Natural killer cell (primary cell): ENCODE measurements at regions not wholly inside any gene's neighbourhood (a gene's known extent, or its start where the extent isn't known, plus 50 kb on each side); places are given as distances from the start of the nearest gene placed in this dataset.

Source experiments
- ATAC-seq, 3 donors: fragments of 150-1000 bp in 2 of 3; fragments of 200-7000 bp in 1 of 3; cut with Tn5 transposase; 1 replicate in 1 of 3; 2 replicates in 2 of 3; pipeline ENCODE4 v1.10.0; 2021; ENCODE audit warnings: mild to moderate bottlenecking in 2 of 3, moderate library complexity in 2 of 3
- DNase-seq, 2 donors: peaks; one replicate each; pipeline versions ENCODE4 v3.0.0 to v3.0.0-alpha.2; 2013 to 2021; ENCODE audit warnings: mixed read lengths in 1 of 2
- H3K27ac ChIP-seq: one replicate; pipeline ENCODE4 v1.5.1; 2013; ENCODE audit warnings: mild to moderate bottlenecking, low read length
- H3K27me3 ChIP-seq: one replicate; pipeline ENCODE4 v1.6.1; 2013; ENCODE audit warnings: low read length; ENCODE audit not compliant: control insufficient read depth, insufficient read depth
- H3K36me3 ChIP-seq: one replicate; pipeline ENCODE4 v1.6.1; 2013; ENCODE audit warnings: low read length; ENCODE audit not compliant: control insufficient read depth, insufficient read depth
- H3K4me1 ChIP-seq: one replicate; pipeline ENCODE4 v1.6.1; 2013; ENCODE audit warnings: low read length; ENCODE audit not compliant: control insufficient read depth, insufficient read depth
- H3K4me3 ChIP-seq: one replicate; pipeline ENCODE4 v1.5.1; 2013; ENCODE audit warnings: low read length
- H3K9me3 ChIP-seq: one replicate; pipeline ENCODE4 v1.6.1; 2013; ENCODE audit warnings: low read length; ENCODE audit not compliant: control insufficient read depth, insufficient read depth
- H3K27ac Mint-ChIP-seq, 2 donors: one replicate each; pipeline ENCODE4 v1.8.0; 2022; ENCODE audit warnings: mild to moderate bottlenecking in 2 of 2, mixed read lengths in 2 of 2, moderate library complexity in 1 of 2
- H3K27me3 Mint-ChIP-seq, 2 donors: one replicate each; pipeline ENCODE4 v1.8.0; 2022; ENCODE audit warnings: low read depth in 2 of 2, mixed read lengths in 2 of 2
- H3K36me3 Mint-ChIP-seq: one replicate; pipeline ENCODE4 v1.8.0; 2022; ENCODE audit warnings: mixed read lengths
- H3K4me1 Mint-ChIP-seq, 2 donors: one replicate each; pipeline ENCODE4 v1.8.0; 2022; ENCODE audit warnings: mixed read lengths in 2 of 2
- H3K4me3 Mint-ChIP-seq: one replicate; pipeline ENCODE4 v1.8.0; 2022; ENCODE audit warnings: mild to moderate bottlenecking, moderate library complexity, mixed read lengths
- H3K9me3 Mint-ChIP-seq, 2 donors: one replicate each; pipeline ENCODE4 v1.8.0; 2022; ENCODE audit warnings: mixed read lengths in 2 of 2
- CTCF ChIP-seq: fragments of 200-600 bp; IDR thresholded peaks from one replicate; pipeline ENCODE4 v1.8.0; 2022; ENCODE audit warnings: antibody characterized with exemption
- WGBS: methylation state at CpG from one replicate; pipeline ENCODE4 v1.1.7; 2013; ENCODE audit warnings: missing lambda C conversion rate; ENCODE audit not compliant: insufficient coverage; 5-methylcytosine and 5-hydroxymethylcytosine counted together
- intact Hi-C: fragments of 100-400 bp; cut with micrococcal nuclease; formaldehyde crosslinking; loops from one replicate; pipeline ENCODE4 v1.14.2; 2022

DNA sequence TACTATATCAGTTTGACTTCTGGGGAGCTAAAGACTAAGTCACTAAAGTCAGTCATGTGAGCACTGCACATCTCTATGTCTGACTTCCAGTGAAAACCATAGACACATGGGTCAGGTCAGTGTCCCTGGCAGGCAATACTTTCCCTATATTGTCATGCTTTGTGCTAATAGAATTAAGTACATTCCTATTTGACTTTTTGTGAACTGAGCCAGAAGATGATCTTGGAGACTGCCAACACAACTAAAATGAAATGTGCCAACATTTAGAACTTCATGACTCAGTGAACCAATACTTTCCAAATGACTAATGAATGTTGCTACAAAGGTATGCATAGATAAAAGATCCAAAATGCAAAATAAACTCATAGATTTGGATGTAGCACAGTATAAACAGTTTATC lies 820.8 kb upstream of the FAM98A start:
- intact Hi-C loops, result no loop called here
- Histone ChIP-seq H3K27ac (no peak overlapping the region), H3K4me3 (no peak overlapping the region), H3K36me3 (no peaks in the 10 kb centered on the region), H3K9me3 (no peaks in the 10 kb centered on the region), H3K27me3 (no peaks in the 10 kb centered on the region), H3K4me1 (no peaks in the 10 kb centered on the region)
- H3K9me3 Mint-ChIP-seq, result peaks cover 19 to 20% of the 10 kb centered on the region in 2 donors
- no peaks in the 10 kb centered on the region for H3K4me1 Mint-ChIP-seq
- DNase-seq (no peak), ATAC-seq (no peak)
- no peaks in the 10 kb centered on the region for H3K27me3 Mint-ChIP-seq
- TF ChIP-seq CTCF, result no peak
- H3K4me3 Mint-ChIP-seq, result no peak overlapping the region
- H3K36me3 Mint-ChIP-seq, result peaks cover 7% of the 10 kb centered on the region
- no peak overlapping the region for H3K27ac Mint-ChIP-seq

DNA sequence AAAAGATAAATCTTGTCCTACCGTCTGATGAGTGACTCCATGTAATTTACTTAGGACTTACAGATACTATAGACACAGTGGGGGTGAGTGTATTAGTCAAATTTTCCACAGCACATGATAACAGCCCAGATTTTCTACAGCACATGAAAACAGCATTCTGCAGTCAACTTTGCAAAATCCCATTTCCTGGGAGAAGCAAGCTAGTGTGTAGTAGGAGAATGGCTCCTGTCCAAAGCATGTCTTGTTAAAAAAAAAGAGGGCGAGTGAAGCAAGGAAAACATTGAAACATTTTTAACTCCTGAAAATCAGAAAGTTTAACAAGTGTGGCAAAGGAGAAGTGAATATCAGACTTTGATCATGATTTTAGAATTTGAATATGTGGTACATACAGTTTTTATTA lies 817.8 kb upstream of the FAM98A start:
- 96% methylated on average over 2 of the region's 2 CpGs for WGBS
- no peak for TF ChIP-seq CTCF
- intact Hi-C loops, result no loop called here

DNA sequence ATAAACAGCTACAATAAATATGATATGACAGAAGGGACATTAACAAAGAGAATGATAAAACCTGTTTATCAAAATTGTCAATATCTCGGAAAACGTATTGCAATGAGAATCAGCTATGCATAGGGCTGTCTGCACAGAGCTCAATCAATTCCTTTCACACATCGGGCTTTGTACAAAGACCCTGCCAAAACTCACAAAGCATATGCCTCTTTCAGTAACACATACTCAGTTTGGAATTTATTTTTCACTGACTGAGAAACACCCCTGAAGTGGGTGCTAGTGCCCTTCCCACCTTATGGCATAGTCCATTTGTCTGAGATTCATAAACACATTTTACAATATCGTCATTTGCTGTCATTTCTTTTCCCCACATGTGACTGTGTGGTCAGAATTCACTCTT lies 815.8 kb upstream of the FAM98A start:
- no peaks in the 10 kb centered on the region for H3K4me1 Mint-ChIP-seq
- no peak for ATAC-seq
- H3K27me3 ChIP-seq, result no peaks in the 10 kb centered on the region
- no peaks in the 10 kb centered on the region for H3K4me1 ChIP-seq
- no peak for DNase-seq
- no peaks in the 10 kb centered on the region for H3K36me3 Mint-ChIP-seq
- intact Hi-C loops, result no loop called here
- H3K27ac ChIP-seq, result no peak overlapping the region
- no peak overlapping the region for H3K4me3 ChIP-seq
- no peaks in the 10 kb centered on the region for H3K36me3 ChIP-seq
- H3K9me3 ChIP-seq, result no peaks in the 10 kb centered on the region
- peaks cover 10% of the 10 kb centered on the region in 2 donors for H3K9me3 Mint-ChIP-seq
- TF ChIP-seq CTCF, result no peak
- H3K4me3 Mint-ChIP-seq, result no peak overlapping the region
- whole genome bisulfite sequencing, result 85% methylated on average over 4 of the region's 4 CpGs
- H3K27me3 Mint-ChIP-seq, result no peaks in the 10 kb centered on the region
- H3K27ac Mint-ChIP-seq, result no peak overlapping the region

More for the DNA sequence above, 817.8 kb upstream of the FAM98A start:
- Histone ChIP-seq H3K27ac (no peak overlapping the region), H3K36me3 (no peaks in the 10 kb centered on the region), H3K4me3 (no peak overlapping the region), H3K27me3 (no peaks in the 10 kb centered on the region), H3K4me1 (no peaks in the 10 kb centered on the region), H3K9me3 (no peaks in the 10 kb centered on the region)
- Mint-ChIP-seq H3K36me3 (no peaks in the 10 kb centered on the region), H3K27me3 (no peaks in the 10 kb centered on the region), H3K27ac (no peak overlapping the region), H3K4me1 (no peaks in the 10 kb centered on the region), H3K9me3 (peaks cover 11 to 12% of the 10 kb centered on the region in 2 donors), H3K4me3 (no peak overlapping the region)
- ATAC-seq, result no peak
- DNase-seq, result no peak

DNA sequence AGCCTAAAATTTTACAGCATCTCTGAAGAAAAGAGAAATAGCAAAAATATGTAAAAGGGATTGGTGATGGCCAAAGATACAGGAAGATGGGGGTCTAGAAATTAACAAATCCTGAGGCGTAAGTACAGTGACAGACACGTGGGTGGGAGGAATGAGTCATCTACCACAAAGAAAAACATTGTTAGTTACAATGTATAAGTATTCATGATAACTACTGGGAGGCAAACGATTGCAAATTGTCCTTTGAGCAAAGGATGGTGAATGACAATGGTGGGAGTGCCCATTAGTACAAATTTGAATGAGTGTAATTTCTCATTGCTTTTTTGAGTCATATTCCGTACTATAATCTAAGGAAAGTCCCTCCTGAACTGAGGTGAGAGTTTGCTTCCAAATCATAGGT lies 809.0 kb upstream of the FAM98A start:
- TF ChIP-seq CTCF, result no peak
- 69% methylated on average over 4 of the region's 4 CpGs for WGBS
- no peaks in the 10 kb centered on the region for H3K27me3 ChIP-seq

More for the DNA sequence above, 809.0 kb upstream of the FAM98A start:
- no peaks in the 10 kb centered on the region for H3K4me1 ChIP-seq
- ATAC-seq (no peak), DNase-seq (no peak)
- no peaks in the 10 kb centered on the region for H3K9me3 ChIP-seq
- H3K36me3 ChIP-seq, result no peaks in the 10 kb centered on the region
- H3K4me3 ChIP-seq, result no peak overlapping the region
- Mint-ChIP-seq H3K9me3 (peaks cover 5 to 6% of the 10 kb centered on the region in 2 donors), H3K4me3 (no peak overlapping the region), H3K36me3 (no peaks in the 10 kb centered on the region), H3K27me3 (no peaks in the 10 kb centered on the region), H3K27ac (no peak overlapping the region), H3K4me1 (no peaks in the 10 kb centered on the region)
- intact Hi-C loops, result no loop called here
- no peak overlapping the region for H3K27ac ChIP-seq
